C4-2B (cell line): ENCODE measurements at regions not wholly inside any gene's neighbourhood (a gene's known extent, or its start where the extent isn't known, plus 50 kb on each side); places are given as distances from the start of the nearest gene placed in this dataset.

ENCODE experiments used
- ZFX ChIP-seq: fragments of 450-650 bp; IDR thresholded peaks from 2 replicates; pipeline ENCODE4 v1.6.1; 2017
- TF ChIP-seq, protein P1 (sequence below): fragments of 450-650 bp; conservative IDR thresholded peaks from 2 replicates; pipeline ENCODE4 v1.5.1; 2017; ENCODE audit warnings: mild to moderate bottlenecking

DNA sequence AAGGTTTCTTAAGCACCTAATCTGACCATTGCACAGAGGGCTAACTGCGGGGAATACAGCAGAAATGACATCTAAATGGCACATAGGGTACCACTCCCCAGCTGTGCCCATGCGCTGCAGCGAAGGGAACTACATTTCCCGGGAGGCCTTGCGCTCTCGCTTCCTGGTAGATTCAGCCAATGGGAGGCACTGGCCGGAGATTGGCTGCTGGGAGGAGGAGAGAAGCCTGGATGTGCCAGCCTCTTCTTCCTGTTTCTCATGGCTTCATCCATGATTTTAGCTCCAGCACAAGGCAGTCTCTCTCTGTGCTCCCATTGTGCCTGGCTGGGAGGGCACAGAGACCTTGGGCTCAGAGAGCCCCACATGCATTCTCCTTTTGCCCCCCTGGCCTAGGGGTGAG, 101.7 kb upstream of the FOXA2 start:
- TF ChIP-seq, protein P1, sequence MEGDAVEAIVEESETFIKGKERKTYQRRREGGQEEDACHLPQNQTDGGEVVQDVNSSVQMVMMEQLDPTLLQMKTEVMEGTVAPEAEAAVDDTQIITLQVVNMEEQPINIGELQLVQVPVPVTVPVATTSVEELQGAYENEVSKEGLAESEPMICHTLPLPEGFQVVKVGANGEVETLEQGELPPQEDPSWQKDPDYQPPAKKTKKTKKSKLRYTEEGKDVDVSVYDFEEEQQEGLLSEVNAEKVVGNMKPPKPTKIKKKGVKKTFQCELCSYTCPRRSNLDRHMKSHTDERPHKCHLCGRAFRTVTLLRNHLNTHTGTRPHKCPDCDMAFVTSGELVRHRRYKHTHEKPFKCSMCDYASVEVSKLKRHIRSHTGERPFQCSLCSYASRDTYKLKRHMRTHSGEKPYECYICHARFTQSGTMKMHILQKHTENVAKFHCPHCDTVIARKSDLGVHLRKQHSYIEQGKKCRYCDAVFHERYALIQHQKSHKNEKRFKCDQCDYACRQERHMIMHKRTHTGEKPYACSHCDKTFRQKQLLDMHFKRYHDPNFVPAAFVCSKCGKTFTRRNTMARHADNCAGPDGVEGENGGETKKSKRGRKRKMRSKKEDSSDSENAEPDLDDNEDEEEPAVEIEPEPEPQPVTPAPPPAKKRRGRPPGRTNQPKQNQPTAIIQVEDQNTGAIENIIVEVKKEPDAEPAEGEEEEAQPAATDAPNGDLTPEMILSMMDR = no peak
- TF ChIP-seq ZFX = no peak
